ENCODE measurements at regions not wholly inside any gene's neighbourhood (a gene's known extent, or its start where the extent isn't known, plus 50 kb on each side); places are given as distances from the start of the nearest gene placed in this dataset.

DNA sequence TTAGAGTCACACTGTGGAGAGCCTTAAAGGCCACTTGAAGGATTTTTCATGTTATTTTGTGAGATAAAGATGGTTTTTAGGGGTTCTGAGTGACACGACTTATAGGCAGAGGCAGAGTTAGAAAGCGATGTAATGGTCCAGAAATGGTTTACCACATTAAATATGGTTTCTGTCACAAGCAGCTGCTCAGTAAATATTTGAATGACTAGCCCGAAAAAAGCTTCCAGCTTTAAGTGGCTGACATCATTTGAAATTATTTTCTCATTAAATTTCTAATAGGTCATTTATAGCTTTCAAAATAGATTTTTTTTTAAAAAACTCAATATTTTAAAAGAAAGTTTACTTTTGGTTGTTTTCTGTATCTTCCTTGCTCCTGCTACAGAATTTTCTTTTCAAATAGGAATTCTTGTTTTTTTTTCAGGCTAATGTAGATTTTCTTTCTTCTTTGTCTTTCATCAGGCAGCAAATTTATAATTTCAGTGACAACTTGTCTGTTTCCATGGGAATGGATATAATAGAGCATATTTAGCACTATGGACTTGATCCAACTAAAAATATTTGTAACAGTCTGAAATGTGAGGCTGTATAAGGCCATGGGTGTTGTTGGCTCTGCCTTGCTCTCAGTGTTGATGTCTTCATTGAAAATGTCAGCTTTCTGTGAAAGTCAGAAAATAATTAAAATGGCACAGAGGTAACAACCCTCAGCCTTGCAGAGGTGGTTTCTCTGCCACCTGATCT lies 700.0 kb downstream of the TMTC2 start (continued):
- TF ChIP-seq, protein P1, sequence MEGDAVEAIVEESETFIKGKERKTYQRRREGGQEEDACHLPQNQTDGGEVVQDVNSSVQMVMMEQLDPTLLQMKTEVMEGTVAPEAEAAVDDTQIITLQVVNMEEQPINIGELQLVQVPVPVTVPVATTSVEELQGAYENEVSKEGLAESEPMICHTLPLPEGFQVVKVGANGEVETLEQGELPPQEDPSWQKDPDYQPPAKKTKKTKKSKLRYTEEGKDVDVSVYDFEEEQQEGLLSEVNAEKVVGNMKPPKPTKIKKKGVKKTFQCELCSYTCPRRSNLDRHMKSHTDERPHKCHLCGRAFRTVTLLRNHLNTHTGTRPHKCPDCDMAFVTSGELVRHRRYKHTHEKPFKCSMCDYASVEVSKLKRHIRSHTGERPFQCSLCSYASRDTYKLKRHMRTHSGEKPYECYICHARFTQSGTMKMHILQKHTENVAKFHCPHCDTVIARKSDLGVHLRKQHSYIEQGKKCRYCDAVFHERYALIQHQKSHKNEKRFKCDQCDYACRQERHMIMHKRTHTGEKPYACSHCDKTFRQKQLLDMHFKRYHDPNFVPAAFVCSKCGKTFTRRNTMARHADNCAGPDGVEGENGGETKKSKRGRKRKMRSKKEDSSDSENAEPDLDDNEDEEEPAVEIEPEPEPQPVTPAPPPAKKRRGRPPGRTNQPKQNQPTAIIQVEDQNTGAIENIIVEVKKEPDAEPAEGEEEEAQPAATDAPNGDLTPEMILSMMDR (IDR thresholded peaks at IDR 0.05; ENCODE audit: control extremely low read depth in 1 of 3, insufficient read depth in 1 of 3, low read depth in 1 of 3, low read length in 3 of 3) = no peak
- TF ChIP-seq SIX5 (IDR thresholded peaks at IDR 0.05; ENCODE audit: low read depth, low read length) (no peak), PHF8 (conservative IDR thresholded peaks at IDR 0.05; ENCODE audit: low read depth, low read length) (no peak), RBBP5 (IDR thresholded peaks at IDR 0.05; ENCODE audit: borderline replicate concordance, low read depth, low read length) (no peak), CEBPB (IDR thresholded peaks at IDR 0.05; ENCODE audit: low read depth, low read length) (no peak)

Measured in H1 (cell line).